ENCODE measurements at regions not wholly inside any gene's neighbourhood (a gene's known extent, or its start where the extent isn't known, plus 50 kb on each side); places are given as distances from the start of the nearest gene placed in this dataset.

GRCh38 chr14:101187816-101188570 lies 284.5 kb upstream of the RTL1 start:
- intact Hi-C loops (cut with micrococcal nuclease), result no loop called here
- POLR2A ChIA-PET, result no interaction called here
- FAIRE-seq (no peak), DNase-seq (ENCODE audit: low read depth, low spot score) (no peak)
- Histone ChIP-seq H3K27me3 (ENCODE audit: control insufficient read depth in 2 of 2, insufficient read depth in 2 of 2, low read length in 2 of 2) (no peaks in the 10 kb centered on the region), H3K4me1 (ENCODE audit: control insufficient read depth, extremely low read depth, insufficient read depth, low read length) (no peaks in the 10 kb centered on the region), H3K4me3 (replicated peaks in 1 of 3; ENCODE audit: insufficient read depth in 1 of 3, low read depth in 1 of 3, low read length in 3 of 3) (no peak overlapping the region), H3K9me1 (replicated peaks; ENCODE audit: control insufficient read depth, extremely low read depth, insufficient read depth, low read length) (no peaks in the 10 kb centered on the region), H3K4me2 (ENCODE audit: insufficient read depth, low read length) (no peak overlapping the region), H3K36me3 (ENCODE audit: control insufficient read depth in 2 of 2, extremely low read depth in 1 of 2, insufficient read depth in 2 of 2, low read length in 2 of 2) (no peaks in the 10 kb centered on the region), H3K79me2 (ENCODE audit: control insufficient read depth, insufficient read depth, low read length) (no peaks in the 10 kb centered on the region), H3K9ac (replicated peaks; ENCODE audit: extremely low read depth, insufficient read depth, low read length) (no peak overlapping the region), H3K9me3 (replicated peaks; ENCODE audit: control insufficient read depth, insufficient read depth, low read length) (no peaks in the 10 kb centered on the region), H2AFZ (ENCODE audit: low read depth, low read length) (no peak overlapping the region), H3K27ac (ENCODE audit: insufficient read depth, low read depth, low read length) (no peak overlapping the region), H4K20me1 (replicated peaks; ENCODE audit: control insufficient read depth, extremely low read depth, insufficient read depth, low read length) (no peaks in the 10 kb centered on the region)
- dilution Hi-C loops (cut with MboI; ENCODE audit: extremely low pct_ligation_motif_present, low sequenced_read_pairs), result no loop called here
- CTCF ChIA-PET, result no interaction called here
- no peak for TF ChIP-seq FOS (IDR thresholded peaks at IDR 0.05; ENCODE audit: borderline replicate concordance, insufficient read depth, low read length)
- TF ChIP-seq MYC (IDR thresholded peaks at IDR 0.05; ENCODE audit: low read depth, low read length), result no peak
- no peak for TF ChIP-seq JUN (IDR thresholded peaks at IDR 0.05; ENCODE audit: borderline replicate concordance, insufficient read depth, insufficient read length, low read depth)
- no peak for TF ChIP-seq EZH2 (IDR thresholded peaks at IDR 0.05; ENCODE audit: borderline replicate concordance, low read depth, low read length, severe bottlenecking)
- TF ChIP-seq, protein P1, sequence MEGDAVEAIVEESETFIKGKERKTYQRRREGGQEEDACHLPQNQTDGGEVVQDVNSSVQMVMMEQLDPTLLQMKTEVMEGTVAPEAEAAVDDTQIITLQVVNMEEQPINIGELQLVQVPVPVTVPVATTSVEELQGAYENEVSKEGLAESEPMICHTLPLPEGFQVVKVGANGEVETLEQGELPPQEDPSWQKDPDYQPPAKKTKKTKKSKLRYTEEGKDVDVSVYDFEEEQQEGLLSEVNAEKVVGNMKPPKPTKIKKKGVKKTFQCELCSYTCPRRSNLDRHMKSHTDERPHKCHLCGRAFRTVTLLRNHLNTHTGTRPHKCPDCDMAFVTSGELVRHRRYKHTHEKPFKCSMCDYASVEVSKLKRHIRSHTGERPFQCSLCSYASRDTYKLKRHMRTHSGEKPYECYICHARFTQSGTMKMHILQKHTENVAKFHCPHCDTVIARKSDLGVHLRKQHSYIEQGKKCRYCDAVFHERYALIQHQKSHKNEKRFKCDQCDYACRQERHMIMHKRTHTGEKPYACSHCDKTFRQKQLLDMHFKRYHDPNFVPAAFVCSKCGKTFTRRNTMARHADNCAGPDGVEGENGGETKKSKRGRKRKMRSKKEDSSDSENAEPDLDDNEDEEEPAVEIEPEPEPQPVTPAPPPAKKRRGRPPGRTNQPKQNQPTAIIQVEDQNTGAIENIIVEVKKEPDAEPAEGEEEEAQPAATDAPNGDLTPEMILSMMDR (IDR thresholded peaks at IDR 0.05; ENCODE audit: extremely low read depth in 1 of 2, insufficient read depth in 1 of 2, low read depth in 1 of 2, low read length in 2 of 2), result no peak
- TF ChIP-seq, protein P2, sequence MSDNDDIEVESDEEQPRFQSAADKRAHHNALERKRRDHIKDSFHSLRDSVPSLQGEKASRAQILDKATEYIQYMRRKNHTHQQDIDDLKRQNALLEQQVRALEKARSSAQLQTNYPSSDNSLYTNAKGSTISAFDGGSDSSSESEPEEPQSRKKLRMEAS (IDR thresholded peaks at IDR 0.05; ENCODE audit: insufficient read depth, insufficient read length), result no peak
- TF ChIP-seq GATA2 (IDR thresholded peaks at IDR 0.05; ENCODE audit: insufficient read depth, insufficient read length, low read depth, low read length), result no peak
- no peak for TF ChIP-seq POLR2A (IDR thresholded peaks at IDR 0.05; ENCODE audit: low read depth, low read length)
- TF ChIP-seq POLR2AphosphoS5 (IDR thresholded peaks at IDR 0.05; ENCODE audit: insufficient read depth, low read depth, low read length), result no peak
- BruUV-seq (replicated peaks), result no TSS peak

All from endothelial cell of umbilical vein (primary cell).